AG04449 (cell line): ENCODE measurements at regions not wholly inside any gene's neighbourhood (a gene's known extent, or its start where the extent isn't known, plus 50 kb on each side); places are given as distances from the start of the nearest gene placed in this dataset.
A peak's percentile ranks its signal among the peaks of the same experiment; 100 is the strongest.

Experiments used
- CTCF ChIA-PET: fragments of 350-600 bp; formaldehyde crosslinking; extraction: SDS; loops from one replicate; lab custom pipeline; 2021; ENCODE audit warnings: antibody characterized with exemption; lab: Yijun Ruan, JAX
- POLR2A ChIA-PET: fragments of 400-600, 350-600 bp; formaldehyde crosslinking; extraction: SDS; loops from one replicate; lab custom pipeline; 2020; ENCODE audit warnings: antibody characterized with exemption, inconsistent platforms; lab: Yijun Ruan, JAX
- DNase-seq: peaks from one replicate; pipeline ENCODE4 v3.0.0-alpha.2; 2010; ENCODE audit warnings: low read depth, low spot score
- H3K4me3 ChIP-seq: 2 replicates; pipeline ENCODE4 v1.5.1; 2011; ENCODE audit warnings: low read depth, mild to moderate bottlenecking, control low read depth, low read length
- TF ChIP-seq, protein P1 (sequence below): IDR thresholded peaks from one replicate; pipeline ENCODE4 v1.5.1; 2011; ENCODE audit warnings: mild to moderate bottlenecking, moderate library complexity, low read length, control low read depth, inconsistent platforms; ENCODE audit not compliant: insufficient read depth; ENCODE audit errors: missing control alignments

- POLR2A ChIA-PET: no interaction called here
- CTCF ChIA-PET: no interaction called here
- no peak overlapping the region for H3K4me3 ChIP-seq
- TF ChIP-seq, protein P1, sequence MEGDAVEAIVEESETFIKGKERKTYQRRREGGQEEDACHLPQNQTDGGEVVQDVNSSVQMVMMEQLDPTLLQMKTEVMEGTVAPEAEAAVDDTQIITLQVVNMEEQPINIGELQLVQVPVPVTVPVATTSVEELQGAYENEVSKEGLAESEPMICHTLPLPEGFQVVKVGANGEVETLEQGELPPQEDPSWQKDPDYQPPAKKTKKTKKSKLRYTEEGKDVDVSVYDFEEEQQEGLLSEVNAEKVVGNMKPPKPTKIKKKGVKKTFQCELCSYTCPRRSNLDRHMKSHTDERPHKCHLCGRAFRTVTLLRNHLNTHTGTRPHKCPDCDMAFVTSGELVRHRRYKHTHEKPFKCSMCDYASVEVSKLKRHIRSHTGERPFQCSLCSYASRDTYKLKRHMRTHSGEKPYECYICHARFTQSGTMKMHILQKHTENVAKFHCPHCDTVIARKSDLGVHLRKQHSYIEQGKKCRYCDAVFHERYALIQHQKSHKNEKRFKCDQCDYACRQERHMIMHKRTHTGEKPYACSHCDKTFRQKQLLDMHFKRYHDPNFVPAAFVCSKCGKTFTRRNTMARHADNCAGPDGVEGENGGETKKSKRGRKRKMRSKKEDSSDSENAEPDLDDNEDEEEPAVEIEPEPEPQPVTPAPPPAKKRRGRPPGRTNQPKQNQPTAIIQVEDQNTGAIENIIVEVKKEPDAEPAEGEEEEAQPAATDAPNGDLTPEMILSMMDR: no peak
- DNase-seq: no peak
Measured at GRCh38 chr2:145207884-145208283, 688.0 kb upstream of the ZEB2 start.

DNA sequence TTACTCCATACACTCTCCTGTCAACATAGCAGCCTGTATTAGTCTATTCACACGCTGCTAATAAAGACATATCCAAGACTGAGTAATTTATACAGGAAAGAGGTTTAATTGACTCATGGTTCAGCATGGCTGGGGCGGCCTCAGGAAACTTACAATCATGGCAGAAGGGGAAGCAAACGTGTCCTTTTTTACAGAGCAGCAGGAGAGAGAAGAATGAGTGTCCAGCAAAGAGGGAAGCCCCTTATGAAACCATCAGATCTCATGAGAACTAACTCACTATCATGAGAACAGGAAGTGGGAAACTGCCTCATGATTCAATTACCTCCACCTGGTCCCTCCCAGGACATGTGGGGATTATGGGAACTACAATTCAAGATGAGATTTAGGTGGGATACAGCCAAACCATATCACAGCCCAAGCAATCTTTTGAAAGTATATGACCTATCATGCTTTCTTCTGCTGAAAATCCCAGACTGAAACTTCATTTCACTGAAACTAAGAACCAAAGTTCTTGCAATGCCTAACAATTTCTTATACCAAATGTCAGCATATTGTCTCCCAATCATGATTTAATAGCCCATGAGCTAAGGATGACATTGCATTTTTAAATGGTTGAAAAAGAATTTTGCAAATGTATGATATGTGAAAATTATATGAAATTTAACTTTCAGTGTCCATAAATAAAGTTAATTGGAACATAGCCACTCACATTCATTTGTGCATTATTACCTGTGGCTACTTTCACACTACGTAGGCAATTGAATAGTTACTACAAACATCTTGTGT lies 686.8 kb upstream of the ZEB2 start:
- H3K4me3 ChIP-seq: no peak overlapping the region
- ChIA-PET POLR2A (no interaction called here), CTCF (no interaction called here)
- TF ChIP-seq, protein P1: no peak
- no peak for DNase-seq

DNA sequence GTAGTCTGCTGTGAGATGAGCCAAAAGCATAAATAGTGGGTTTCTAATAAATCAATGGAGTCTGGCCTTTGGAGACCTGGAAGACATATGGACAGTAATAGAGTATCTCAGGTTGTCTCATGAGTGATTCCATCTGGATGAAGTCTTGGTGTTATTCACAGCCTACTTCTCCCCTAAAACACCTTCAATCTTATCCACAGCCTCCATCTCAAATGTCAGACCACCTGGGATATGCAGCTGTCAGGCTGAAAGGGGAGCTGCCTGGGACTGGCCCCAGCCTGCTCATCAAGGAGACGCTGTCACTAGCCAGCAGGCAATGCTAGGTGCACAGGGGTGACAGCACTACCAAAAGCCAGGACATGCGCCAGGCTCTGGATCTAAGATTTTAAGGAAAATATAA lies 684.0 kb upstream of the ZEB2 start:
- TF ChIP-seq, protein P1: no peak
- DNase-seq: no peak
- H3K4me3 ChIP-seq: no peak overlapping the region
- CTCF ChIA-PET: interaction anchor here (1.6 kb wide), 1 partner anchor 9 kb away, joined by 4 read pairs; no protein-coding TSS in a partner anchor
- POLR2A ChIA-PET: no interaction called here

DNA sequence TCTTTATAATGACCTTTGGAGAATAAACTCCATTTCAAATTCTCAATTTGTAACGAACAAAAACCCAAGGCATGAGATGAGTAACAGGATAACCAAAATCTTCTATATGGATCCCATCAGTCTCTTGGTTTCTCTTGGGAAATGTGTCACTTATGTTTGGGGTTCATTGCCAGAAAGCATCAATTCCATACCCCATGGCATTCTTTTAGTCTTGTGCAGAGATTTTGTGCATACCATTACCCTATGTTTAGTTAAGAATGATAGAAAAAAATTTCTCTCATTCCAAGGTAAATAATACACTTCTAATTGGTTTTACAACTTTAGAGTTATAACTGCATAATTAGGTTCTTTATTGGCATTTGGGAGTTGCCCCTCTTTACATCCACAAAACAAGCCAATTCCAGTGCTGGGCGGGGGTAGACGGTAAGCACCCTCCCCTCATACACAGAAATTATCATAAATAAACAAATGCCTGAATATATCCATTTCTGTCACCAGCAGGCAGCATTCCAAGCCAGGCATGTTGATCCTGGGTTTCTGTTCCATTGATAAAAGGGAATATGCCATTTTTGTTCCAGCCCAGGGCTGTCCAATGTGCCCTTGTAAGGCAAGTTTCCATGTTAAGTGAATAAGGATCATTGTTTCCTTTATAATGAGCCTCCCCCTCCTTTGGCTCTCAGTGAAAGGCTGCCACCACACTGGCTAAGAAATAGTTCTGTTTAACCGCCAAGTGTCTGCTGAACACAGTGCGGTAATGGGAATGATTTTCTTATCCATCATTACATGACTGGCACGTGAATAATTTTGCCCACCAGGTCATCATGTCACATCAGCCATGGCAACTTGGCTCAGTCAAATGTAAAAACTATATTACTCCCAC lies 680.1 kb upstream of the ZEB2 start:
- TF ChIP-seq, protein P1: no peak
- POLR2A ChIA-PET: no interaction called here
- H3K4me3 ChIP-seq: no peak overlapping the region
- peak; percentile 31 for DNase-seq
- CTCF ChIA-PET: no interaction called here

GRCh38 chr2:145199042-145199441 lies 679.1 kb upstream of the ZEB2 start:
- H3K4me3 ChIP-seq: no peak overlapping the region
- POLR2A ChIA-PET: no interaction called here
- CTCF ChIA-PET: no interaction called here
- TF ChIP-seq, protein P1: no peak
- DNase-seq: no peak

GRCh38 chr2:145198555-145198954 lies 678.6 kb upstream of the ZEB2 start:
- CTCF ChIA-PET: no interaction called here
- POLR2A ChIA-PET: no interaction called here
- TF ChIP-seq, protein P1: no peak
- no peak for DNase-seq
- H3K4me3 ChIP-seq: no peak overlapping the region
